ENCODE measurements at regions not wholly inside any gene's neighbourhood (a gene's known extent, or its start where the extent isn't known, plus 50 kb on each side); places are given as distances from the start of the nearest gene placed in this dataset.
"Not testable (repeated sequence)": the region's sequence is repeated elsewhere in the genome, so short reads cannot be mapped to it uniquely, and the experiment has no call there.

GRCh38 chr15:69684823-69685222, 232.2 kb downstream of the RPLP1 start:
- TF ChIP-seq, protein P1, sequence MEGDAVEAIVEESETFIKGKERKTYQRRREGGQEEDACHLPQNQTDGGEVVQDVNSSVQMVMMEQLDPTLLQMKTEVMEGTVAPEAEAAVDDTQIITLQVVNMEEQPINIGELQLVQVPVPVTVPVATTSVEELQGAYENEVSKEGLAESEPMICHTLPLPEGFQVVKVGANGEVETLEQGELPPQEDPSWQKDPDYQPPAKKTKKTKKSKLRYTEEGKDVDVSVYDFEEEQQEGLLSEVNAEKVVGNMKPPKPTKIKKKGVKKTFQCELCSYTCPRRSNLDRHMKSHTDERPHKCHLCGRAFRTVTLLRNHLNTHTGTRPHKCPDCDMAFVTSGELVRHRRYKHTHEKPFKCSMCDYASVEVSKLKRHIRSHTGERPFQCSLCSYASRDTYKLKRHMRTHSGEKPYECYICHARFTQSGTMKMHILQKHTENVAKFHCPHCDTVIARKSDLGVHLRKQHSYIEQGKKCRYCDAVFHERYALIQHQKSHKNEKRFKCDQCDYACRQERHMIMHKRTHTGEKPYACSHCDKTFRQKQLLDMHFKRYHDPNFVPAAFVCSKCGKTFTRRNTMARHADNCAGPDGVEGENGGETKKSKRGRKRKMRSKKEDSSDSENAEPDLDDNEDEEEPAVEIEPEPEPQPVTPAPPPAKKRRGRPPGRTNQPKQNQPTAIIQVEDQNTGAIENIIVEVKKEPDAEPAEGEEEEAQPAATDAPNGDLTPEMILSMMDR (conservative IDR thresholded peaks at IDR 0.05; ENCODE audit: low read length) = not testable (repeated sequence)
- TF ChIP-seq EZH2phosphoT487 (IDR thresholded peaks at IDR 0.05; ENCODE audit: borderline replicate concordance, low read depth, low read length) = not testable (repeated sequence)
